ENCODE measurements at regions not wholly inside any gene's neighbourhood (a gene's known extent, or its start where the extent isn't known, plus 50 kb on each side); places are given as distances from the start of the nearest gene placed in this dataset.

GRCh38 chr5:61737301-61737963 lies 405.4 kb downstream of the ZSWIM6 start:
- TF ChIP-seq, protein P1, sequence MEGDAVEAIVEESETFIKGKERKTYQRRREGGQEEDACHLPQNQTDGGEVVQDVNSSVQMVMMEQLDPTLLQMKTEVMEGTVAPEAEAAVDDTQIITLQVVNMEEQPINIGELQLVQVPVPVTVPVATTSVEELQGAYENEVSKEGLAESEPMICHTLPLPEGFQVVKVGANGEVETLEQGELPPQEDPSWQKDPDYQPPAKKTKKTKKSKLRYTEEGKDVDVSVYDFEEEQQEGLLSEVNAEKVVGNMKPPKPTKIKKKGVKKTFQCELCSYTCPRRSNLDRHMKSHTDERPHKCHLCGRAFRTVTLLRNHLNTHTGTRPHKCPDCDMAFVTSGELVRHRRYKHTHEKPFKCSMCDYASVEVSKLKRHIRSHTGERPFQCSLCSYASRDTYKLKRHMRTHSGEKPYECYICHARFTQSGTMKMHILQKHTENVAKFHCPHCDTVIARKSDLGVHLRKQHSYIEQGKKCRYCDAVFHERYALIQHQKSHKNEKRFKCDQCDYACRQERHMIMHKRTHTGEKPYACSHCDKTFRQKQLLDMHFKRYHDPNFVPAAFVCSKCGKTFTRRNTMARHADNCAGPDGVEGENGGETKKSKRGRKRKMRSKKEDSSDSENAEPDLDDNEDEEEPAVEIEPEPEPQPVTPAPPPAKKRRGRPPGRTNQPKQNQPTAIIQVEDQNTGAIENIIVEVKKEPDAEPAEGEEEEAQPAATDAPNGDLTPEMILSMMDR (IDR thresholded peaks at IDR 0.05), result no peak
- no peak for TF ChIP-seq POLR2AphosphoS5 (IDR thresholded peaks at IDR 0.05; ENCODE audit: insufficient read depth in 1 of 2, low read depth in 1 of 2)
- no peak for TF ChIP-seq POLR2A (IDR thresholded peaks at IDR 0.05)

All from vagina (tissue), 2 donors.